HEK293T (cell line): ENCODE measurements at regions not wholly inside any gene's neighbourhood (a gene's known extent, or its start where the extent isn't known, plus 50 kb on each side); places are given as distances from the start of the nearest gene placed in this dataset.

Experiments used
- BHLHE40 ChIP-seq: fragments of 450-650 bp; IDR thresholded peaks from 2 replicates; pipeline ENCODE4 v1.6.1; 2016; ENCODE audit warnings: mild to moderate bottlenecking, moderate library complexity, borderline replicate concordance
- ELF4 ChIP-seq: fragments of 450-650 bp; IDR thresholded peaks from 2 replicates; pipeline ENCODE4 v1.6.1; 2017; ENCODE audit warnings: antibody characterized with exemption
- FOXA1 ChIP-seq: fragments of 450-650 bp; IDR thresholded peaks from 2 replicates; pipeline ENCODE4 v1.6.1; 2016; ENCODE audit warnings: mild to moderate bottlenecking
- FOXM1 ChIP-seq: fragments of 450-650 bp; IDR thresholded peaks from 2 replicates; pipeline ENCODE4 v1.6.1; 2017; ENCODE audit warnings: mild to moderate bottlenecking, borderline replicate concordance
- LEF1 ChIP-seq: fragments of 450-650 bp; IDR thresholded peaks from 2 replicates; pipeline ENCODE4 v1.6.1; 2017; ENCODE audit warnings: mild to moderate bottlenecking, borderline replicate concordance
- NFRKB ChIP-seq: fragments of 450-650 bp; IDR thresholded peaks from 2 replicates; pipeline ENCODE4 v1.6.1; 2016; ENCODE audit warnings: mild to moderate bottlenecking, moderate library complexity
- SP1 ChIP-seq: fragments of 450-650 bp; IDR thresholded peaks from 2 replicates; pipeline ENCODE4 v1.6.1; 2017
- SUZ12 ChIP-seq: fragments of 450-650 bp; IDR thresholded peaks from 2 replicates; pipeline ENCODE4 v1.6.1; 2016; ENCODE audit warnings: mild to moderate bottlenecking
- TARDBP ChIP-seq: fragments of 450-650 bp; IDR thresholded peaks from 2 replicates; pipeline ENCODE4 v1.6.1; 2016
- ZNF384 ChIP-seq: fragments of 450-650 bp; IDR thresholded peaks from 2 replicates; pipeline ENCODE4 v1.6.1; 2016

- TF ChIP-seq FOXM1, result no peak
- TF ChIP-seq NFRKB, result no peak
- TF ChIP-seq BHLHE40, result no peak
- no peak for TF ChIP-seq SP1
- TF ChIP-seq ELF4, result no peak
- TF ChIP-seq SUZ12, result no peak
- TF ChIP-seq ZNF384, result no peak
- no peak for TF ChIP-seq LEF1
- TF ChIP-seq FOXA1, result no peak
- TF ChIP-seq TARDBP, result no peak
Measured at GRCh38 chr1:215484171-215484939, 82.7 kb upstream of the KCTD3 start.
